Cardiac fibroblast (primary cell): ENCODE measurements at regions not wholly inside any gene's neighbourhood (a gene's known extent, or its start where the extent isn't known, plus 50 kb on each side); places are given as distances from the start of the nearest gene placed in this dataset.

ENCODE experiments used
- DNase-seq, 2 donors: peaks; one replicate each; pipeline versions ENCODE4 v3.0.0 to v3.0.0-alpha.2; 2010; ENCODE audit warnings: low read depth in 2 of 2
- H3K4me3 ChIP-seq, 2 donors: replicated peaks in 1 of 2; 1 replicate in 1 of 2; 2 replicates in 1 of 2; pipeline ENCODE4 v1.5.1; 2011; ENCODE audit warnings: low read depth in 2 of 2, low read length in 2 of 2, mild to moderate bottlenecking in 2 of 2, moderate library complexity in 1 of 2
- CTCF ChIP-seq: IDR thresholded peaks from one replicate; pipeline ENCODE4 v1.5.1; 2011; ENCODE audit warnings: low read depth, mild to moderate bottlenecking, low read length, inconsistent platforms

- H3K4me3 ChIP-seq: no peak overlapping the region
- DNase-seq: no peak
- no peak for TF ChIP-seq CTCF
These were observed 114.1 kb upstream of the ZMIZ1 start for GRCh38 chr10:78954689-78955088.

- no peak for DNase-seq
- H3K4me3 ChIP-seq: no peak overlapping the region
- TF ChIP-seq CTCF: no peak
These were observed 113.6 kb upstream of the ZMIZ1 start for GRCh38 chr10:78955206-78955605.

- TF ChIP-seq CTCF: no peak
- DNase-seq: no peak
- no peak overlapping the region for H3K4me3 ChIP-seq
These were observed 112.4 kb upstream of the ZMIZ1 start for GRCh38 chr10:78956391-78956790.

GRCh38 chr10:78957471-78958039 lies 111.2 kb upstream of the ZMIZ1 start:
- peak in 1 of 2 donors; percentile 25 for DNase-seq
- no peak overlapping the region for H3K4me3 ChIP-seq
- TF ChIP-seq CTCF: no peak

GRCh38 chr10:78959217-78959923 lies 109.4 kb upstream of the ZMIZ1 start:
- TF ChIP-seq CTCF: no peak
- H3K4me3 ChIP-seq: no peak overlapping the region
- DNase-seq: no peak

GRCh38 chr10:78959924-78960285 lies 108.9 kb upstream of the ZMIZ1 start:
- no peak overlapping the region for H3K4me3 ChIP-seq
- no peak for TF ChIP-seq CTCF
- peak in 1 of 2 donors; percentile 43 for DNase-seq
